Lower lobe of right lung (tissue), 2 donors: ENCODE measurements at regions not wholly inside any gene's neighbourhood (a gene's known extent, or its start where the extent isn't known, plus 50 kb on each side); places are given as distances from the start of the nearest gene placed in this dataset.
"Not testable (repeated sequence)": the region's sequence is repeated elsewhere in the genome, so short reads cannot be mapped to it uniquely, and the experiment has no call there.

Experiments used
- ATAC-seq, 2 donors: fragments of 200-7000 bp; cut with Tn5 transposase; one replicate each; pipeline ENCODE4 v1.9.1; 2020 to 2022; ENCODE audit warnings: mild to moderate bottlenecking in 2 of 2, moderate library complexity in 2 of 2
- DNase-seq: peaks from one replicate; pipeline ENCODE4 v3.0.0-alpha.2; 2020
- H3K27ac ChIP-seq: fragments of 200-600 bp; one replicate; pipeline ENCODE4 v1.8.0; 2022
- H3K27me3 ChIP-seq: fragments of 200-600 bp; one replicate; pipeline ENCODE4 v1.8.0; 2022; ENCODE audit warnings: low read depth
- H3K36me3 ChIP-seq: fragments of 200-600 bp; one replicate; pipeline ENCODE4 v1.8.0; 2022; ENCODE audit warnings: mild to moderate bottlenecking
- H3K4me1 ChIP-seq: fragments of 200-600 bp; one replicate; pipeline ENCODE4 v1.8.0; 2022
- H3K4me3 ChIP-seq: fragments of 200-600 bp; one replicate; pipeline ENCODE4 v1.8.0; 2022; ENCODE audit warnings: mild to moderate bottlenecking
- H3K9me3 ChIP-seq: fragments of 200-600 bp; one replicate; pipeline ENCODE4 v1.8.0; 2022
- intact Hi-C: fragments of 100-400 bp; cut with DNase I; formaldehyde crosslinking; loops from one replicate; pipeline ENCODE4 v1.11.0; 2022
- TF ChIP-seq, protein P1 (sequence below): fragments of 200-600 bp; IDR thresholded peaks from one replicate; pipeline ENCODE4 v1.8.0; 2022; ENCODE audit warnings: antibody characterized with exemption, mild to moderate bottlenecking
- donor health status: DM: no; HTN: yes; CAD: no; lungs with severe emphysema.

- Histone ChIP-seq H3K27ac (no peak overlapping the region), H3K4me3 (no peak overlapping the region), H3K36me3 (peaks cover 6% of the 10 kb centered on the region), H3K4me1 (peaks cover 13% of the 10 kb centered on the region), H3K27me3 (no peaks in the 10 kb centered on the region), H3K9me3 (no peaks in the 10 kb centered on the region)
- TF ChIP-seq, protein P1, sequence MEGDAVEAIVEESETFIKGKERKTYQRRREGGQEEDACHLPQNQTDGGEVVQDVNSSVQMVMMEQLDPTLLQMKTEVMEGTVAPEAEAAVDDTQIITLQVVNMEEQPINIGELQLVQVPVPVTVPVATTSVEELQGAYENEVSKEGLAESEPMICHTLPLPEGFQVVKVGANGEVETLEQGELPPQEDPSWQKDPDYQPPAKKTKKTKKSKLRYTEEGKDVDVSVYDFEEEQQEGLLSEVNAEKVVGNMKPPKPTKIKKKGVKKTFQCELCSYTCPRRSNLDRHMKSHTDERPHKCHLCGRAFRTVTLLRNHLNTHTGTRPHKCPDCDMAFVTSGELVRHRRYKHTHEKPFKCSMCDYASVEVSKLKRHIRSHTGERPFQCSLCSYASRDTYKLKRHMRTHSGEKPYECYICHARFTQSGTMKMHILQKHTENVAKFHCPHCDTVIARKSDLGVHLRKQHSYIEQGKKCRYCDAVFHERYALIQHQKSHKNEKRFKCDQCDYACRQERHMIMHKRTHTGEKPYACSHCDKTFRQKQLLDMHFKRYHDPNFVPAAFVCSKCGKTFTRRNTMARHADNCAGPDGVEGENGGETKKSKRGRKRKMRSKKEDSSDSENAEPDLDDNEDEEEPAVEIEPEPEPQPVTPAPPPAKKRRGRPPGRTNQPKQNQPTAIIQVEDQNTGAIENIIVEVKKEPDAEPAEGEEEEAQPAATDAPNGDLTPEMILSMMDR: no peak
- intact Hi-C loops: no loop called here
- ATAC-seq: no peak
- DNase-seq: no peak
These were observed 128.3 kb downstream of the GOSR1 start for GRCh38 chr17:30605523-30605922.

DNA sequence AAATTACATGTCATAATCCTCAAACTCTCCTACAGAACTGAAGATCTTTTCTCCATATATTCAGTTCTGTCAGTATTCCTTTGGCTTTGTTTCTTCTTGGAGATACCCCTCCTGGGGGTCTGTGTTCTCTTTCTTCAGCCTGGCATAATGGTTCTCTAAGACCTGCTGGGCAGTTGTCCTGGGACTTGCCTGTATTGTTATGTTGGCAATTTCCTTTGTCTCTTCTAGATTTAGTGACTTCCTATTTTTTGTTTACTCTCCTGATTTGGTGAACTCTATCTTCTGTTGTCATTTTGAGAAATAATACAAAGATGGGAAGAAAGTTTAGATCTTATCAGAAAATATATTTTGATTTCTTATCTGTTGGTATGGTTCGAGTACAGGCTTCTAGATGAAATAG lies 127.8 kb downstream of the GOSR1 start:
- ATAC-seq (no peak), DNase-seq (no peak)
- Histone ChIP-seq H3K36me3 (peaks cover 1% of the 10 kb centered on the region), H3K4me1 (peaks cover 13% of the 10 kb centered on the region), H3K27me3 (no peaks in the 10 kb centered on the region), H3K4me3 (no peak overlapping the region), H3K27ac (no peak overlapping the region), H3K9me3 (no peaks in the 10 kb centered on the region)
- TF ChIP-seq, protein P1: no peak
- intact Hi-C loops: no loop called here

DNA sequence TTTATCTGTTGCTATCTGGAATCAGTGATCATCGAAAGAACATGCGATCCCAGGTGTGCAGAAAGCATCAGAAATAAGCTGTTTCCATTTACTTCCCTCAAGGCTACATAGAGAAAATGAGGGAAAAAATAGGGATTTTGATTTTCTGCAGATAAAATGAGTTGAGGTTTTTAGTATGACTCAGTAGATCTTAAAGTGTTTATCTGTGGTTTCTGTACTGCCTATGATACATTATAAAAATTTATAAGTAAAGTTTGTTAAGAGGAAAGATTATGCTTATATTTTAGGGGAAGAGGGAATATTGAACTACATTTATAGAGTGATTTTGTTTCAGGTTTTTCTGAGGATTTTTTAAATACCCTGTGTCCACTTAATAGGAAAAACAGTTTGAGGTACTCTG lies 125.2 kb downstream of the GOSR1 start:
- Histone ChIP-seq H3K4me1 (peaks cover 13% of the 10 kb centered on the region), H3K4me3 (peak overlapping the region; percentile 27)
- H3K27me3 ChIP-seq, ATAC-seq, intact Hi-C loops, H3K27ac ChIP-seq, H3K36me3 ChIP-seq, H3K9me3 ChIP-seq, DNase-seq: not testable (repeated sequence)

GRCh38 chr17:30601984-30602383 lies 124.8 kb downstream of the GOSR1 start:
- ATAC-seq, H3K36me3 ChIP-seq, DNase-seq, H3K9me3 ChIP-seq, H3K27ac ChIP-seq, intact Hi-C loops, H3K27me3 ChIP-seq: not testable (repeated sequence)
- Histone ChIP-seq H3K4me3 (peak overlapping the region; percentile 27), H3K4me1 (peaks cover 13% of the 10 kb centered on the region)

- Histone ChIP-seq H3K27ac (peak overlapping the region; percentile 96), H3K9me3 (no peaks in the 10 kb centered on the region), H3K27me3 (no peaks in the 10 kb centered on the region), H3K4me1 (peaks cover 13% of the 10 kb centered on the region), H3K36me3 (no peaks in the 10 kb centered on the region), H3K4me3 (peak overlapping the region; percentile 89)
- TF ChIP-seq, protein P1: no peak
- DNase-seq (no peak), ATAC-seq (peak; percentile 36 to 37)
- intact Hi-C loops: no loop called here
These were observed 123.8 kb downstream of the GOSR1 start for GRCh38 chr17:30600830-30601494.

- H3K4me3 ChIP-seq: peak overlapping the region; percentile 89
- ATAC-seq: peak; percentile 99
- H3K36me3 ChIP-seq: no peaks in the 10 kb centered on the region
- intact Hi-C loops: no loop called here
- TF ChIP-seq, protein P1: peak; percentile 62
- H3K27ac ChIP-seq: peak overlapping the region; percentile 96
- no peaks in the 10 kb centered on the region for H3K27me3 ChIP-seq
- H3K4me1 ChIP-seq: peaks cover 13% of the 10 kb centered on the region
- H3K9me3 ChIP-seq: no peaks in the 10 kb centered on the region
- DNase-seq: peak; percentile 90
These were observed 123.0 kb downstream of the GOSR1 start for GRCh38 chr17:30600060-30600829.
